ENCODE measurements at regions not wholly inside any gene's neighbourhood (a gene's known extent, or its start where the extent isn't known, plus 50 kb on each side); places are given as distances from the start of the nearest gene placed in this dataset.

DNA sequence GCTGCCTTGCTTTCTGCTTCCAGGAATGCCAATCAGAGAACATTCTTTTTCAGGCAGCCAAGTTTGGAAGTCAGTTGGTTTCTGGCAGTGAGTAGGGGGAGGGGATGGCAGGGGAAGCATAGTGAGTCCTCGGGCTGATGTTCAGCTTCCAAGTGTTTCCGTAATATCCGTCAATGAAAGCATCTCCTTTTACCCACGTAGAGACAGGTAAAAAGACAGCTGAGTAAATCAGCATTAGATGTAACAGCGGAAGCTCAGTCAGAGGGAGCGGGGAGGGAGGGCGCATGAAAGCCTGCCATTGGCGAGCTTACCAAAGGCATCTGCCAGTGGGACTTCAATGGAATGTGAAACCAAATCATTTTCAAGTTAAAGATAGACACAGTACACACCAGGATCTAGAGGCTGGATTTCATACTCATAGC lies 117.1 kb upstream of the DTNA start:
- H3K27me3 ChIP-seq: peaks cover 17% of the 10 kb centered on the region
- no peak overlapping the region for H3K4me3 ChIP-seq (ENCODE audit: low read depth in 1 of 2, low read length in 1 of 2)
- no peaks in the 10 kb centered on the region for H3K36me3 ChIP-seq
- H3K27ac ChIP-seq: no peak overlapping the region
- H3K4me1 ChIP-seq (ENCODE audit: control insufficient read depth in 1 of 2, insufficient read depth in 1 of 2, low read depth in 1 of 2, low read length in 1 of 2): no peaks in the 10 kb centered on the region
- no peaks in the 10 kb centered on the region for H3K9me3 ChIP-seq
- TF ChIP-seq, protein P1, sequence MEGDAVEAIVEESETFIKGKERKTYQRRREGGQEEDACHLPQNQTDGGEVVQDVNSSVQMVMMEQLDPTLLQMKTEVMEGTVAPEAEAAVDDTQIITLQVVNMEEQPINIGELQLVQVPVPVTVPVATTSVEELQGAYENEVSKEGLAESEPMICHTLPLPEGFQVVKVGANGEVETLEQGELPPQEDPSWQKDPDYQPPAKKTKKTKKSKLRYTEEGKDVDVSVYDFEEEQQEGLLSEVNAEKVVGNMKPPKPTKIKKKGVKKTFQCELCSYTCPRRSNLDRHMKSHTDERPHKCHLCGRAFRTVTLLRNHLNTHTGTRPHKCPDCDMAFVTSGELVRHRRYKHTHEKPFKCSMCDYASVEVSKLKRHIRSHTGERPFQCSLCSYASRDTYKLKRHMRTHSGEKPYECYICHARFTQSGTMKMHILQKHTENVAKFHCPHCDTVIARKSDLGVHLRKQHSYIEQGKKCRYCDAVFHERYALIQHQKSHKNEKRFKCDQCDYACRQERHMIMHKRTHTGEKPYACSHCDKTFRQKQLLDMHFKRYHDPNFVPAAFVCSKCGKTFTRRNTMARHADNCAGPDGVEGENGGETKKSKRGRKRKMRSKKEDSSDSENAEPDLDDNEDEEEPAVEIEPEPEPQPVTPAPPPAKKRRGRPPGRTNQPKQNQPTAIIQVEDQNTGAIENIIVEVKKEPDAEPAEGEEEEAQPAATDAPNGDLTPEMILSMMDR (IDR thresholded peaks at IDR 0.05): no peak

DNA sequence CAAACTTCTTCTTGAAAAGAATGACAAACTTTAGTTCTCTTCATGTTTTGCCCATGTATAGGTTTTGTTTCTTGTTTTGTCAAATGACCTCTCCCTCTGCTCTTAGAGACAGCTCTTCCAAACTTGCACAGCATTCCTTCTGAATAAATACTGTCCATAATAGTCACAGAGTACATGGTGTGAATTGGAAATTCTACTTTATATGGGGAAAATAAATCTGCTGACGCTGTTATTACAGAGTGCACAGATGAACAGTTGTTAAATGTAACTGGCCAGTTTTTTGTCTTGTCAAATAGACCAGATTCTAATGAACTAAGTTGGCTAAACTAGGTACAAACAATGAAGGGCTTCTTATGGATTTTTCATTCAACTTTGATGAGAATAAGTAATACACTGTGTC lies 115.8 kb upstream of the DTNA start:
- Histone ChIP-seq H3K27me3 (peaks cover 17% of the 10 kb centered on the region), H3K9me3 (no peaks in the 10 kb centered on the region), H3K27ac (no peak overlapping the region), H3K4me3 (ENCODE audit: low read depth in 1 of 2, low read length in 1 of 2) (no peak overlapping the region), H3K36me3 (no peaks in the 10 kb centered on the region), H3K4me1 (ENCODE audit: control insufficient read depth in 1 of 2, insufficient read depth in 1 of 2, low read depth in 1 of 2, low read length in 1 of 2) (no peaks in the 10 kb centered on the region)
- TF ChIP-seq, protein P1 (IDR thresholded peaks at IDR 0.05): no peak

DNA sequence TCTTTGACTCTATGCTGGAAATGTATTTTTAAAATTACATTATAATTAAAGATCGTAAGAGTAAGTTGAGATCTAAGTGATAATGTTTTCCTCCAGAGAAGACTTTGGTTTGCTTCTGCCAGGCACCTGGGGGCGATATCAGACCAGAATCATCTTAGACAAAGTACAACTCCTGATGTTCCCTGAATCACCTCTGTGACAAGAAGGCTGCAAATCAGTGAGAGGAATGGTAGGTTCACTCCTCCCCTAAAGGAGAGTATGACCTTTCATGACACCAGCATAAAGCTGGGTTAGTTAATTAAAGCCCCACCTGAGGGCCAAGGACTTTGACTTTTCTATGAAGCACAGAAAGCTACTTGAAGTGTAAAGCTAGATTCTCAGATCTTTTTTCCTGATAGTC lies 114.4 kb upstream of the DTNA start:
- Histone ChIP-seq H3K36me3 (no peaks in the 10 kb centered on the region), H3K27ac (no peak overlapping the region), H3K4me1 (ENCODE audit: control insufficient read depth in 1 of 2, insufficient read depth in 1 of 2, low read depth in 1 of 2, low read length in 1 of 2) (no peaks in the 10 kb centered on the region), H3K9me3 (no peaks in the 10 kb centered on the region), H3K4me3 (ENCODE audit: low read depth in 1 of 2, low read length in 1 of 2) (no peak overlapping the region), H3K27me3 (peaks cover 17% of the 10 kb centered on the region)
- TF ChIP-seq, protein P1 (IDR thresholded peaks at IDR 0.05): no peak

DNA sequence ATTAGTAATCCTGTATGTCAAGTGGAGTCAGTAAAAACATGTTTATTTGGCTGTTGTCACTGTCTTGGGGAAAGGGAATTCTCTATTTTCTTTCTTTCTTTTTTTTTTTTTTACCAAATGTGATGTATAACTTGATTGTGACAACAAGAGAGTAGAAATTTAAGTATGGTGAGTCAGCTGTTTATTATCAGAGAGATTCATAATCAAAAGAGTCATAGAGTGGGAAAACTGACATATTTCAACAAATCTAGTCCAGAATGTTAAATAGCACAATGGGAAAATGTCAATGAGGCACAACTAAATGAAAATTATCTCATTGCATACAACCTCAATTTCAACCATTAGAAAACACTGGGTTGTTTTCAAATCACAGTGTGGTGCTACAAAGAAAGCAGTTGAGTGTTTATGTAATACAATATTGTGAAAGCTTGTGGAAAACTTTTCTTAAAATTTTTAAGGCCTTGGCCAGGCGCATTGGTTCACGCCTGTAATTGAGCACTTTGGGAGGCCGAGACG lies 111.9 kb upstream of the DTNA start:
- no peak overlapping the region for H3K27ac ChIP-seq
- H3K4me1 ChIP-seq (ENCODE audit: control insufficient read depth in 1 of 2, insufficient read depth in 1 of 2, low read depth in 1 of 2, low read length in 1 of 2): no peaks in the 10 kb centered on the region
- TF ChIP-seq, protein P1 (IDR thresholded peaks at IDR 0.05): no peak
- no peaks in the 10 kb centered on the region for H3K9me3 ChIP-seq
- peaks cover 7% of the 10 kb centered on the region for H3K27me3 ChIP-seq
- H3K4me3 ChIP-seq (ENCODE audit: low read depth in 1 of 2, low read length in 1 of 2): no peak overlapping the region
- no peaks in the 10 kb centered on the region for H3K36me3 ChIP-seq

DNA sequence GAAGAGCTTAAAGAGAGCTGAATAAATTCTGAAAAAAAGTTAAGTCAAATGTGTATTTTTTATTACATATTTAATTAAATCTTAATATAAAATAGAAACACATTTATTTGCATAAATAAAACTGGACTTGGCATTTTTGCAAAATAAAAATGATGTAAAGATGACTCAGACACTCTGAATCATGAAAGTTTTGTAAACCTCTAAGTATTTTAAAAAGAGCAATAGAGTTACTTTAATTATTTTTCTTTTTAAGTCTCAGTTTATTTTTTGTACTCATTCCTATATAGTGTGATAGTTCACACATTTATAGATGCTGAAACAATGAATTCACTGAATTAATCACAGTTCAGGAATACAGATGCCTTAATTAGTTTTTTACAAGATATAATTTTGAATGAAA lies 109.9 kb upstream of the DTNA start:
- Histone ChIP-seq H3K4me1 (ENCODE audit: control insufficient read depth in 1 of 2, insufficient read depth in 1 of 2, low read depth in 1 of 2, low read length in 1 of 2) (peaks cover 4 to 13% of the 10 kb centered on the region in 2 experiments), H3K36me3 (no peaks in the 10 kb centered on the region), H3K4me3 (ENCODE audit: low read depth in 1 of 2, low read length in 1 of 2) (no peak overlapping the region), H3K27me3 (no peaks in the 10 kb centered on the region), H3K9me3 (no peaks in the 10 kb centered on the region), H3K27ac (no peak overlapping the region)
- TF ChIP-seq, protein P1 (IDR thresholded peaks at IDR 0.05): no peak

All from neutrophil (primary cell).